Stimulated activated memory B cell treated with anti-CD40 and anti-IgM and Interleukin-4, amounts not matched to agents 10 μg/mL and 1 μg/mL and 100 μg/mL, for 72 hours (primary cell): ENCODE measurements at regions not wholly inside any gene's neighbourhood (a gene's known extent, or its start where the extent isn't known, plus 50 kb on each side); places are given as distances from the start of the nearest gene placed in this dataset.
"Not testable (repeated sequence)": the region's sequence is repeated elsewhere in the genome, so short reads cannot be mapped to it uniquely, and the experiment has no call there.

Experiments
- ATAC-seq: fragments of 150-1000 bp; cut with Tn5 transposase; 2 replicates; pipeline ENCODE4 v1.10.0; 2021
- H3K27ac Mint-ChIP-seq: one replicate; pipeline ENCODE4 v1.8.0; 2022; ENCODE audit warnings: mild to moderate bottlenecking, mixed read lengths
- H3K27me3 Mint-ChIP-seq: one replicate; pipeline ENCODE4 v1.8.0; 2022; ENCODE audit warnings: mixed read lengths
- H3K36me3 Mint-ChIP-seq: one replicate; pipeline ENCODE4 v1.8.0; 2022; ENCODE audit warnings: mixed read lengths
- H3K4me1 Mint-ChIP-seq: one replicate; pipeline ENCODE4 v1.8.0; 2022; ENCODE audit warnings: mixed read lengths
- H3K4me3 Mint-ChIP-seq: one replicate; pipeline ENCODE4 v1.8.0; 2022; ENCODE audit warnings: mild to moderate bottlenecking, moderate library complexity, mixed read lengths
- H3K9me3 Mint-ChIP-seq: one replicate; pipeline ENCODE4 v1.8.0; 2022; ENCODE audit warnings: mixed read lengths

DNA sequence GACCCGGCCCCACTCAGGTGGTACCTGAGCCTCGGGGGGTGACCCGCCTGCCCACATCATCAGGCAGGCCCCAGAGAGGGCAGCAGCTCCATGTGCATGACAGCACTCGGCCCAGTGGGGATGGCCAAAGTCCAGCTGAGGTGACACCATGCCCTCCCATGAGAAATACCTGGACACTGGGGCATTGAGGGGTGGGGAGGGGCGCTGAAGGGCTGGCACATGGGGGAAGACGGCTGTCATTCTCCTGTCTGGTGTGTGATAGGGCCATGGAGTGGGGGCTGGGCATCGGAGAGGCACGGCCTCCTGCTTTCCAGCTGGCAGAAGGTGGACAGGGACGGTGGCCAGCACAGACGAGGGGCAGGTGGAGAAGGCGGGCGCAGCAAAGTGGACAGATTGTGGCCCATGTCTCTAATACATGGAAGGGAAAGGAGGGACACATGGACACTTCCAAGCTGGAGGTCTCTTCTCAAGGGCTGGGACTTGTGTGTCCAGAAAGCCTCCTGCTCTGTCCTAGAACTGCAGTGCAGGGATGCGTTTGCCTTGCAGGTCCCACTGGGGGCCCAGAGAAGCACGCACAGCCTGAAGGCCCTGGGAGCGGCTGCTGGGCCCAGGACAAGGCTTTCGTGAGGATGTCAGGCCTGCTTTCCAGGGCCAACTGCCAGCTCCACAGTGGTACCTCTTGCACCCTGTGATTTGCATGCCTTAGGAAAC, 302.2 kb downstream of the NDUFA10 start:
- no peaks in the 10 kb centered on the region for H3K36me3 Mint-ChIP-seq
- peaks cover 14% of the 10 kb centered on the region for H3K27me3 Mint-ChIP-seq
- no peak overlapping the region for H3K4me3 Mint-ChIP-seq
- H3K27ac Mint-ChIP-seq: no peak overlapping the region
- ATAC-seq: no peak
- H3K9me3 Mint-ChIP-seq: peaks cover 5% of the 10 kb centered on the region
- no peaks in the 10 kb centered on the region for H3K4me1 Mint-ChIP-seq

DNA sequence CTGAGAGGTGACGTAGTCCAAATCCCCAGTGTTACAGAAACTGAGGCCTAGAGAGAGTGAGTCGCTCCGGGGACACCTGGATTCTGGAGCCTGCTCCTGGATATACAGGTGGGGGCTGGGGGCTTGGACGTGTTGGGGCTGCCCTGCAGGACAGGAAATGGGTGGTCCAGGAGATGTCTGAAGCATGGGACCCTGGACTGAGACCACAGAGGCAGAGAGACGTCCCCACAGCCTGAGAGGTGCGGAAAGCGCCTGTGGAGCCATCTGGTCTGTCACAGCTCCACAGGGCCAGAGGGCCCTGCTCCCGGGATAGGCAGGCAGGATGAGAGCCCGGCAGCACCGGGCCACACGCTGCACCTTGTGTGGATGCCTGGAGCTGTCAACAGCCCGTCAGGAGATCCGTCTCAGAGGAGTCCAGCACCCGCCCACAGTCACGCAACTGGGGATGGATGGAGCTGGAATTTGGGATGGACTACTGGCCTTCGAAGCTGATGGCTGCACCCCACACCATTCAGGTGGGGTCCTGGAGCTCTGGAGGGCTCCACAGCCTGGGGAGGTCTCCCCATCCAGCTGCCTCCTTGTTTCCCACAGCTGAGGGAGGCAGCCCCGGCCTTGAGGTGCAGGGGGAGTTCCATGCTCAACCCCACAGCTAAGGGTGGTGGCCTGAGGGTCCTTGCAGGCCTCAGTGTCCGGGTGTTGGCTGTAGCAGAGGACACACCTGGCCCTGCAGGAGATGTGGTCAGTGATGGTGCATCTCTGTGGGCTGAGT, 303.0 kb downstream of the NDUFA10 start:
- Mint-ChIP-seq H3K36me3 (no peaks in the 10 kb centered on the region), H3K27ac (no peak overlapping the region), H3K9me3 (peaks cover 5% of the 10 kb centered on the region), H3K27me3 (peaks cover 14% of the 10 kb centered on the region), H3K4me1 (no peaks in the 10 kb centered on the region), H3K4me3 (no peak overlapping the region)
- ATAC-seq: no peak

DNA sequence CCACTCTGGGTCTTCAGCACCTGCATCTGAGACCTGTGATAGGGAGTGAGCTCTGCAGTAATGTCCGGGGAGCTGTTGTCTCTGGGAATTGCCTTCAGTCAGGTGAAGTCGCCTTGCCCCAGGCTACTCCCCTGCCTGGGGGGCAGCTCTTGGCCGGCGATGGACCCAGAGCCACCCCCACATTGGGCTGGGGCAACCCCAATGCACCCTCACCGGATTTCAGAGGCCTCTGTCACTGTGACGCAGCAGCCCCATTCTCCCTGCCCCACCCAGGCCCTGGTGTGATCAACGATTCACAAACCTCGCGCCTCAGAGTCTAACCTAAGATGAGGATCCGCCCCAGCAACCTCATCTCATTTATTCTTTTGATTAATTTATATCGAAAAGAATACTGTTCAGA, 303.6 kb downstream of the NDUFA10 start:
- no peak overlapping the region for H3K4me3 Mint-ChIP-seq
- ATAC-seq: no peak
- no peaks in the 10 kb centered on the region for H3K4me1 Mint-ChIP-seq
- H3K9me3 Mint-ChIP-seq: peaks cover 5% of the 10 kb centered on the region
- no peaks in the 10 kb centered on the region for H3K36me3 Mint-ChIP-seq
- peaks cover 14% of the 10 kb centered on the region for H3K27me3 Mint-ChIP-seq
- H3K27ac Mint-ChIP-seq: no peak overlapping the region

DNA sequence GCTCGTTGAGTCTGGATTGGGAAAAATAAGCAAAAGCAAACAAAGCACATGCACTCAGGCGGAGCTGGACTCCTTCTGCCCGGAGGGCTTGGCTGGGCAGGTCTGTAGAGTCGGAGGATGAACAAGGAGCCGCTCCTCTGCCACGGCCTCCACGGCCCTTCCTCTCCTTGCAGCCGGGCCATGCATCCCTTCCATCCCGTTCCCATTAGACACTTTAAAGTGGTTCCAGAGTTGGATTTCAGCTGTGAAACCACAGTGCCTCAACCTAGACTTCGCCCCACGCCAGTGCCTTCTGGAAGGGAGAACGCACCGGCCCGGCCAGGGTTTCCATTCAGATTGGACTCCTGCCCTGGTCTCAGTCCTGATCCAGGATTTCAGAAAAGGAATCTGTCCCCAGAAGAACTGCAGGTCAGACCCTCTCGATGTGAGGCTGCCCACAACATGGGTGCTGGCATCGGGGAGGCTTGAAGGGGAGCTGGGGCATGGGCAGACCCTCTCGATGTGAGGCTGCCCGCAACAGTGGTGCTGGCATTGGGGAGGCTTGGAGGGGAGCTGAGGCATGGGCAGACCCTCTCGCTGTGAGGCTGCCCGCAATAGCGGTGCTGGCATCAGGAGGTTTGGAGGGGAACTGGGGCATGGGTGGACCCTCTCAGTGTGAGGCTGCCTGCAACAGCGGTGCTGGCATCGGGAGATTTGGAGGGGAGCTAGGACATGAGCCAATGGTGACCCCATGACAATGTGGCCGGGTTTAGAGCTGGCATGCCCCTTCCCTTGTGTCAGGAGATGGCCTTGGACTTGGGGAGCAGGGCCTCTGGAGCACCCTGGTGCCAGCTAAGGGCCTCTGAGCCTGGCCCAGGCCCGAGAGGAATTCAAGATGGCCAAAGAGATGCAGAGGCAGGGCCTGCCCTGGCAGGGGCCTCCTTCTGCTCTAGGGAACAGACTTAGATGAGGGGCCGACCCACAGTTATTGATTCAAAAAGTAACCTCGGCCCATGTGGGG, 304.5 kb downstream of the NDUFA10 start:
- no peak overlapping the region for H3K27ac Mint-ChIP-seq
- no peak overlapping the region for H3K4me3 Mint-ChIP-seq
- H3K27me3 Mint-ChIP-seq: peaks cover 8% of the 10 kb centered on the region
- ATAC-seq: no peak
- peaks cover 9% of the 10 kb centered on the region for H3K9me3 Mint-ChIP-seq
- no peaks in the 10 kb centered on the region for H3K4me1 Mint-ChIP-seq
- no peaks in the 10 kb centered on the region for H3K36me3 Mint-ChIP-seq

DNA sequence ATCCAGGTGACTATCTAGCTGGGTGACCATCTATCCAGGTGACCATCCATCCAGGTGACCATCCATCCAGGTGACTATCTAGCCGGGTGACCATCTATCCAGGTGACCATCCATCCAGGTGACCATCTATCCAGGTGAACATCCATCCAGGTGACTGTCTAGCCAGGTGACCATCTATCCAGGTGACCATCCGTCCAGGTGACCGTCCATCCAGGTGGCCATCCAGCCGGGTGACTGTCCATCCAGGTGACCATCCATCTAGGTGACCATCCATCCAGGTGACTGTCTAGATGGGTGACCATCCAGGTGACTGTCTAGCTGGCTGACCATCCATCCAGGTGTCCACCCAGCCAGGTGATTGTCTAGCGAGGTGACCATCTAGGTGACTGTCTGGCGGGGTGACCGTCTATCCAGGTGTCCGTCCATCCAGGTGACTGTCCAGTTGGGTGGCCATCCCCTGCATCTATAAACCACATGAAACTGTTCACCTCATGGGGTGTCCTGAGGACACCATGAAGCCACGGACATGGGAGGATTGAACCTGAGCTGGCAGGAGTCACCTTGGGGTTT, 305.3 kb downstream of the NDUFA10 start:
- ATAC-seq: no peak
- Mint-ChIP-seq H3K36me3 (no peaks in the 10 kb centered on the region), H3K4me3 (no peak overlapping the region), H3K27ac (no peak overlapping the region), H3K27me3 (peaks cover 7% of the 10 kb centered on the region), H3K9me3 (peaks cover 9% of the 10 kb centered on the region), H3K4me1 (no peaks in the 10 kb centered on the region)

DNA sequence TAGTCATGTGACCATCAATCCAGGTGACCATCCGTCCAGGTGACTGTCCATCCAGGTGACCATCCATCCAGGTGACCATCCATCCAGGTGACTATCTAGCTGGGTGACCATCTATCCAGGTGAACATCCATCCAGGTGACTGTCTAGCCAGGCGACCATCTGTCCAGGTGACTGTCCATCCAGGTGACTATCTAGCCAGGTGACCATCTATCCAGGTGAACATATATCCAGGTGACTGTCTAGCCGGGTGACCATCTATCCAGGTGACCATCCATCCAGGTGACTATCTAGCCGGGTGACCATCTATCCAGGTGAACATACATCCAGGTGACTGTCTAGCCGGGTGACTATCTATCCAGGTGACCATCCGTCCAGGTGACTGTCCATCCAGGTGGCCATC, 306.2 kb downstream of the NDUFA10 start:
- not testable (repeated sequence) for ATAC-seq, H3K9me3 Mint-ChIP-seq, H3K27me3 Mint-ChIP-seq, H3K4me1 Mint-ChIP-seq, H3K36me3 Mint-ChIP-seq, H3K27ac Mint-ChIP-seq, H3K4me3 Mint-ChIP-seq

DNA sequence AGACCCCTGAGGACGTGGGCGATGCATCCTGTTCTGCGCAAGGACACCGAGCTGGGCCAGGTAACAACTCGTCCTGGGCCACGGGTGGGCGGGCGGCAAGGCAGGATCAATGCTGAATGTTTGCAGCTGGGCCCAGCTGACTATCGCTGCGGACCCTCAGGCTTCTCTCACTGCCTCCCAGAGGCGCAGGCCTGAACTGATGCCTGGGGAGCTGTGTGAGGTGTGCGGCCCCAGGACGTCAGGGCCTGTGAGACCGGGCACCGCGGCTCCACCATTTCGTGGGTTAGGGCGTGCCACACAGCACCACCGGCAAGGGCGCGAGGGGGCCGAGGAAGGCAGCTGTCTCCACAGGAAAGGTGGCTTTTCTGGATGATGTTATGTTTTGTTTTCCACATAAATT, 307.4 kb downstream of the NDUFA10 start:
- Mint-ChIP-seq H3K9me3 (peaks cover 8% of the 10 kb centered on the region), H3K4me1 (no peaks in the 10 kb centered on the region), H3K36me3 (no peaks in the 10 kb centered on the region), H3K27ac (no peak overlapping the region), H3K4me3 (no peak overlapping the region), H3K27me3 (peaks cover 7% of the 10 kb centered on the region)
- ATAC-seq: no peak

DNA sequence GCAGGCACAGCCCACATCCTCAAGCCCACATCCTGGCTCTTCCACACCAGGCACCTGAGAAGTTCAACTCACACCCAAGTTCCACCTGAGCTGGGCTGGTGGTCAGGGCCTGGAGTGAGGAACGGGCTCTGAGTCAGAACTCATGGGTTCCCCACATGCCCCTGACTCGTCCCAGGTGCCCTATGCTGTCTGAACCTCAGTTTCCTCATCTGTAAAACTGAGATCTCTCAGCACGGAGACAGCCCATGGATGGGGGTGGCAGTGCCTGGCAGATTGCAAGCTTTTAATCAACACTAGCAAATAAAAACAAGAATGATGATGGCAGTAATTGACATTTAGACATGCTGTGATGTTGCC, 307.8 kb downstream of the NDUFA10 start:
- H3K4me3 Mint-ChIP-seq: no peak overlapping the region
- H3K4me1 Mint-ChIP-seq: no peaks in the 10 kb centered on the region
- peaks cover 7% of the 10 kb centered on the region for H3K27me3 Mint-ChIP-seq
- H3K36me3 Mint-ChIP-seq: no peaks in the 10 kb centered on the region
- no peak for ATAC-seq
- H3K9me3 Mint-ChIP-seq: peaks cover 11% of the 10 kb centered on the region
- H3K27ac Mint-ChIP-seq: no peak overlapping the region

DNA sequence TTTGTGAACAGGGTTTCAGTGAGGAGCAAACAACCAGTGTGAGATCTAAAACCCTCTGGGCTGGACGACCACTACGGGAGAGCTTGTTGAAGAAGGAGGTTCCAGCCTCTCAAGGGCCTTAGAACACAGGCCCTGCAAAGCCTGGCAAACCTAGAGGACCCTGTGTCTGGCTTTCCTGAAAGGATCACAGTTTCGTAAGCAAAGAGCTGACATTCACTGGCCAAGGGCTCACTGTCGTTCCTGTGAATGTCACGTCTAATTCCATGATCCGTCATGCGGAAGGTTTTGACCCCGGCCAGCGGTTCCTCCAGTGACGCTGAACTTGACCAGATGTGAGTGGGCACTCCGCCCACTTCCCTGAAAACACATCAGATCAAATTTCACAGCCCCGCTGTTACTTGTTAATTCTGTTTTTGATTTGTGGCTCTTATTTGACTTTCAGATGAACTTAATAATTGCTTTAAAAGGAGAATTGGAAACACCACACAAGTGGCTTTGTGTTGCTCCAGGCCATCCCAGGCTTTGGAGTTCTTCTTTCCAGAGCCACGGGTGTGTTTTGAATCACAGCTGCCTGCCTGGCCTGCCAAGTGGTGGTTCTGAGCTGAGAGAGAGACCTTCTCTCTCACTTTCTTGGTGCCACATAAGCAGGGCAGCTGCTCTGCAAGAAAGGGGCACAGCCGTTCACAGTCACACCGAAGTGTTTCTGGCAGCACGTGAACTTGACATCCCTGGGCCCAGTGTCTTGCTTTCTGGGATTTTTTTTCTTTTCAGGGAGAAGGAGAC, 308.4 kb downstream of the NDUFA10 start:
- Mint-ChIP-seq H3K4me3 (no peak overlapping the region), H3K4me1 (no peaks in the 10 kb centered on the region), H3K27ac (no peak overlapping the region), H3K36me3 (no peaks in the 10 kb centered on the region), H3K27me3 (peaks cover 11% of the 10 kb centered on the region), H3K9me3 (peaks cover 11% of the 10 kb centered on the region)
- ATAC-seq: no peak

DNA sequence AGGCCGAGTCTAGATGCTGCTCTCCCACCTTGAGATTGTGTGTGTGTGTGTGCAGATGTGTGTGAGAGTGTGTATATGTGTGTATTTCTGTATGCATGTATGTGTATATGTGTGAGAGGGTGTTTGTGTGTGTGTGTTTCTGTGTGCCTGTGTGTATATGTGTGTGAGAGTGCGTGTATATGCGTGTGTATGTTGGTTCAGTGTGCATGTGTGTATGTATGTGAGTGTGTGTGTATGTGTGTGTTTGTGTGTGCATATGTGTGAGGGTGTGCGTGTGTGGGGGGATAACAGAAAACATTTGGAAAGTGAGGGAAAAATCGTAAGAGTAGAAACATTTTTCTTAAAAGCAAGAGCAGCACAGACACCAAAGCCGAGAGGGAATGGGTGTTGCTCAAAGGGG, 309.1 kb downstream of the NDUFA10 start:
- no peak for ATAC-seq
- Mint-ChIP-seq H3K4me1 (no peaks in the 10 kb centered on the region), H3K27ac (no peak overlapping the region)

DNA sequence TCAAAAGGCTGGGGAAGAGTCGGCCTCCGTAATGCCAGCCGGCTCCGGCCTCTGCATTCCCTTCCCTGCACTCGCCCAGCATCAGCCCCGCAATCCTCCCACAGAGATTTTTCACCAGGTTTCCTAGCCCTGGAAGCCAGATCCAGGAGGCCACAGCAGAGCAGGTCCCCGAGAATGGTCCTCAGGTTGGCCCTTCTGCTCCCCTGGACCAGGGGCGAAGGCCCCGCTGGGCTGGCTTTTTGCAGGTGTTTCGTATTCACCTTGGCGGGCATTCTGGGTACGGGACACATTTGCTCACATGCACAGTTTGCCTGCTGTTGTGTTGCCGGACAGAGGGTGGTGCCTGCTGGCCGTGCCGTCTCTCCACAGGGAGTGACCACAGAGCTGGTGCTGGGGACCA, 309.5 kb downstream of the NDUFA10 start:
- Mint-ChIP-seq H3K4me1 (no peaks in the 10 kb centered on the region), H3K9me3 (peaks cover 15% of the 10 kb centered on the region), H3K36me3 (no peaks in the 10 kb centered on the region), H3K27ac (no peak overlapping the region), H3K27me3 (peaks cover 17% of the 10 kb centered on the region), H3K4me3 (no peak overlapping the region)
- ATAC-seq: no peak

More for the DNA sequence above, 309.1 kb downstream of the NDUFA10 start:
- no peaks in the 10 kb centered on the region for H3K36me3 Mint-ChIP-seq
- H3K27me3 Mint-ChIP-seq: peaks cover 17% of the 10 kb centered on the region
- H3K4me3 Mint-ChIP-seq: no peak overlapping the region
- H3K9me3 Mint-ChIP-seq: peaks cover 15% of the 10 kb centered on the region

DNA sequence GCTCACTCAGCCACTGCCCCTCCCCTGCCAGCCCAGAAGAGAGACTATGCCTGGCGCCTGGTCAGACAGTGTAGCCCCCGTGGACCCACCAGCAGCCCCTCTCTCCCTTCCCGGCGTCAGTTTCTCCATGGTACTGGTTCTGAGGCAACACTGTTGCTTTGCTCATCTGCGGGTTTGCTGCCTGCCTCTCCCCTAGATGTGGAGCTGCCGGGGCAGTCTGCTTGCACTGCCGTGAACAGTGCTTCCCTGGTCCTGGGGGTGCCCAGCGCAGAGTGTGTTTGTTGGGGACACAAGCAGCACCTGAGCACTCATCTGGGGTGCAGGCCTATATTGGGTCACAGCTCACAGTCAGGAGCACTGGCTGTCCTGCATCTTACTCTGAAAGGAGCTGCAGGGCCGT, 309.9 kb downstream of the NDUFA10 start:
- H3K4me1 Mint-ChIP-seq: no peaks in the 10 kb centered on the region
- ATAC-seq: no peak
- H3K4me3 Mint-ChIP-seq: no peak overlapping the region
- H3K27ac Mint-ChIP-seq: no peak overlapping the region
- H3K9me3 Mint-ChIP-seq: peaks cover 15% of the 10 kb centered on the region
- H3K36me3 Mint-ChIP-seq: no peaks in the 10 kb centered on the region
- H3K27me3 Mint-ChIP-seq: peaks cover 15% of the 10 kb centered on the region

DNA sequence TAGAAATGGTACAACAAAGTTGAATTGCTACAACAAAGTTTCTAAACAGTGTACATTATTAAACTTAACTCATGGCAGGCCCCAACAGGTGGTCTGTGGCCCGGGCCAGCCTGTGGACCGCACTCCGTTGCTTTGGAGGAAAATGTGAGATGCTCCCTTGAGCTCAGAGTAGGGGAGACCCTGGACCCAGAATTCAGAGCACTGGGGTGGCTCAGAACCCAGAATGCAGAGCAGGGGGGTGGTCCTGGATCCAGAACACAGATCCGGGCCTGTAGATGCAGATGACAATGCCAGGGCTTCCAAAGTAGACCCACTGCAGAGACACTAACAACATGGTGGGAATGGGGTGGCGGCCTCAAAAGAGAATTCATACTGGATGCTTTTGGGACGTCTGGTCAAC, 311.0 kb downstream of the NDUFA10 start:
- Mint-ChIP-seq H3K36me3 (no peaks in the 10 kb centered on the region), H3K4me1 (no peaks in the 10 kb centered on the region), H3K27me3 (peaks cover 20% of the 10 kb centered on the region), H3K27ac (no peak overlapping the region), H3K4me3 (no peak overlapping the region), H3K9me3 (peaks cover 15% of the 10 kb centered on the region)
- no peak for ATAC-seq

DNA sequence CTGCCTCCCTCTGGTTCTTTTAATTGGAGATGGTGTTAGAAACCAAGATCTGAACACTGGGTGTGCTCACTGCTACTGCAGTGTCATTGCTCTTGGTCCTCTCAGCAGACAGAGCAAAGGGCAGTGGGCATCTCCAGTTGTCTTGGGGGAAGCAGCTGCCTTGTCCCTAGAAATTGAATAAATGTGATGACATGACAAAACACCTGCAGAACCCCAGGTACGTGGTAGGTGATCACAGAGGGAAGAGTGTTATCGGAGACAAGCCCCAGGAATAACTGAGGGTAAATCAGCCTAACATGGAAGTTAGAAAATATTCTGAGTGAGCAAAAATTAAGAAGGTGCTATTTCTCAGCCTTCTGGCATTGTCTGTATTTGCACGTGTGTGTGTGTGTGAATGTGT, 311.9 kb upstream of the HDAC4 start:
- Mint-ChIP-seq H3K9me3 (peaks cover 15% of the 10 kb centered on the region), H3K27ac (no peak overlapping the region), H3K36me3 (no peaks in the 10 kb centered on the region), H3K4me1 (no peaks in the 10 kb centered on the region), H3K4me3 (no peak overlapping the region), H3K27me3 (peaks cover 25% of the 10 kb centered on the region)
- ATAC-seq: no peak
